ENCODE measurements at regions not wholly inside any gene's neighbourhood (a gene's known extent, or its start where the extent isn't known, plus 50 kb on each side); places are given as distances from the start of the nearest gene placed in this dataset.

- Mint-ChIP-seq H3K4me3 (no peak overlapping the region), H3K4me1 (ENCODE audit: low read depth) (no peaks in the 10 kb centered on the region), H3K36me3 (ENCODE audit: low read depth) (no peaks in the 10 kb centered on the region), H3K9me3 (peaks cover 15% of the 10 kb centered on the region), H3K27me3 (ENCODE audit: low read depth) (no peaks in the 10 kb centered on the region), H3K27ac (no peak overlapping the region)
- no peak for DNase-seq (ENCODE audit: low spot score)
These were observed 709.6 kb downstream of the GALR1 start for GRCh38 chr18:77959248-77959647.

- no peak for DNase-seq (ENCODE audit: low spot score)
- no peak overlapping the region for H3K4me3 Mint-ChIP-seq
- no peaks in the 10 kb centered on the region for H3K36me3 Mint-ChIP-seq (ENCODE audit: low read depth)
- H3K27ac Mint-ChIP-seq = no peak overlapping the region
- H3K4me1 Mint-ChIP-seq (ENCODE audit: low read depth) = no peaks in the 10 kb centered on the region
- H3K9me3 Mint-ChIP-seq = peaks cover 15% of the 10 kb centered on the region
- H3K27me3 Mint-ChIP-seq (ENCODE audit: low read depth) = no peaks in the 10 kb centered on the region
These were observed 711.3 kb downstream of the GALR1 start for GRCh38 chr18:77960791-77961410.

- H3K4me1 Mint-ChIP-seq (ENCODE audit: low read depth) = no peaks in the 10 kb centered on the region
- H3K27ac Mint-ChIP-seq = no peak overlapping the region
- DNase-seq (ENCODE audit: low spot score) = no peak
- H3K9me3 Mint-ChIP-seq = no peaks in the 10 kb centered on the region
- H3K27me3 Mint-ChIP-seq (ENCODE audit: low read depth) = no peaks in the 10 kb centered on the region
- H3K36me3 Mint-ChIP-seq (ENCODE audit: low read depth) = no peaks in the 10 kb centered on the region
- no peak overlapping the region for H3K4me3 Mint-ChIP-seq
These were observed 717.4 kb downstream of the GALR1 start for GRCh38 chr18:77967071-77967470.

GRCh38 chr18:77967791-77968190 lies 718.1 kb downstream of the GALR1 start:
- Mint-ChIP-seq H3K9me3 (no peaks in the 10 kb centered on the region), H3K27ac (no peak overlapping the region), H3K36me3 (ENCODE audit: low read depth) (no peaks in the 10 kb centered on the region), H3K4me1 (ENCODE audit: low read depth) (no peaks in the 10 kb centered on the region), H3K27me3 (ENCODE audit: low read depth) (no peaks in the 10 kb centered on the region), H3K4me3 (no peak overlapping the region)
- no peak for DNase-seq (ENCODE audit: low spot score)

GRCh38 chr18:77969972-77970371 lies 720.3 kb downstream of the GALR1 start:
- Mint-ChIP-seq H3K4me3 (no peak overlapping the region), H3K9me3 (peaks cover 3% of the 10 kb centered on the region), H3K27ac (no peak overlapping the region), H3K4me1 (ENCODE audit: low read depth) (no peaks in the 10 kb centered on the region), H3K27me3 (ENCODE audit: low read depth) (no peaks in the 10 kb centered on the region), H3K36me3 (ENCODE audit: low read depth) (no peaks in the 10 kb centered on the region)
- no peak for DNase-seq (ENCODE audit: low spot score)

DNA sequence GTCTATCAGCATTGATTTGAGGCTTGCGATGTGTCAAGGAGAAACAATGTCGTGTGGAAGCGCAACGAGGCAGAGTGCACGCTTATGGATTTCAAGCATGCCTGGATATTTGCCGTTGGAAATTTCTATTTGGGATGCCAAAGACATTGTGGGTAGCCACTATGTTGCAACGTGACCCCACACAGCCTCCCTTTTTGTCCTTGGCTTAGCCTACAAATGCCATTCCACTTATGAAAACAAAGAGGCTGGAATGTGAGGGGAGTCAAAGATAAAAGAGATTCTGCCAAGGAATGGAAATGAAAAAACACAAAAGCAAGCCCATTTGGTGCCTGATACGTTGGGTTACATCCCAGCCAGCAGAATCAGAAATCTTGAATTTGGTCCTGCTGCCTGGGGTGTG lies 721.2 kb downstream of the GALR1 start:
- Mint-ChIP-seq H3K4me1 (ENCODE audit: low read depth) (no peaks in the 10 kb centered on the region), H3K27ac (no peak overlapping the region), H3K36me3 (ENCODE audit: low read depth) (no peaks in the 10 kb centered on the region), H3K27me3 (ENCODE audit: low read depth) (no peaks in the 10 kb centered on the region), H3K9me3 (peaks cover 3% of the 10 kb centered on the region), H3K4me3 (no peak overlapping the region)
- DNase-seq (ENCODE audit: low spot score) = no peak

GRCh38 chr18:77973745-77974144 lies 724.1 kb downstream of the GALR1 start:
- Mint-ChIP-seq H3K36me3 (ENCODE audit: low read depth) (no peaks in the 10 kb centered on the region), H3K9me3 (peaks cover 8% of the 10 kb centered on the region), H3K27ac (no peak overlapping the region), H3K4me3 (no peak overlapping the region), H3K27me3 (ENCODE audit: low read depth) (no peaks in the 10 kb centered on the region), H3K4me1 (ENCODE audit: low read depth) (no peaks in the 10 kb centered on the region)
- DNase-seq (ENCODE audit: low spot score) = no peak

DNA sequence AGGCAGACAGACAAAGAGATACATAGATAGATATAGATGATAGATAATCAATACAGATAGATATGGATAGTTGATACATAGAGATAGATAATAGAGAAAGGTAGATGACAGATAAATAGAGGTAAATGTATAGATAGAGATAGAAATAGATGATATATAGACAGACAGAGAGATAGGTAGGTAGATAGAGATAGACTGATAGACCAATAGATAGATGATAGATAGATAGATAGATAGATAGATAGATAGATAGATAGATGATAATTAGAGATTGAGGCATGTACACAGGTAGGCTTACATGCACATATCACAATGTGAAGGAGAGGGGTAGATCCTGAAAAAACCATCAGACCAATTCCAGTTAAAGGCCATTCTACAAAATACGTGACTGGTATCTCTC lies 724.7 kb downstream of the GALR1 start:
- H3K36me3 Mint-ChIP-seq (ENCODE audit: low read depth) = no peaks in the 10 kb centered on the region
- no peaks in the 10 kb centered on the region for H3K4me1 Mint-ChIP-seq (ENCODE audit: low read depth)
- no peak overlapping the region for H3K27ac Mint-ChIP-seq
- H3K4me3 Mint-ChIP-seq = no peak overlapping the region
- H3K9me3 Mint-ChIP-seq = peaks cover 8% of the 10 kb centered on the region
- DNase-seq (ENCODE audit: low spot score) = no peak
- no peaks in the 10 kb centered on the region for H3K27me3 Mint-ChIP-seq (ENCODE audit: low read depth)

DNA sequence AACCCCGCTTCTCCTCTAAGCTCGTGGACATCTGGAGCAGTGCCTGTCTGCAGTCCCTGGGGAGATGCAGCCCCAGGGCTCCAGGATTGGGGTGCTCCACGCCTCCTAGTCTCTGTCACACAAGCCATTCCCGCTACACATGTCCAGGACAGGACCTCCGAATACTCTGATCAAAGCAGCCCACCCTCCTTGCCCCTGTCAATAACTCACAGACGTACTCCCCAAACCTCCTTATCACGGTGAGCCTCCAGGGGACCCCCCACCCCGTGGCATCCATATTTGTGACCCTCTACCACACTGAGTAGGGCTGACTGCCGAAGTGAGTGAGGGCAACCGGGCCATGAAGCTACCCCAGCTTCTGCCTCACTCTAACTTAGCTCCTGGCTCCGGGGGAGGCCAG lies 727.7 kb downstream of the GALR1 start:
- Mint-ChIP-seq H3K9me3 (peaks cover 14% of the 10 kb centered on the region), H3K27me3 (ENCODE audit: low read depth) (no peaks in the 10 kb centered on the region), H3K36me3 (ENCODE audit: low read depth) (no peaks in the 10 kb centered on the region), H3K27ac (no peak overlapping the region), H3K4me3 (no peak overlapping the region), H3K4me1 (ENCODE audit: low read depth) (no peaks in the 10 kb centered on the region)
- DNase-seq (ENCODE audit: low spot score) = no peak

DNA sequence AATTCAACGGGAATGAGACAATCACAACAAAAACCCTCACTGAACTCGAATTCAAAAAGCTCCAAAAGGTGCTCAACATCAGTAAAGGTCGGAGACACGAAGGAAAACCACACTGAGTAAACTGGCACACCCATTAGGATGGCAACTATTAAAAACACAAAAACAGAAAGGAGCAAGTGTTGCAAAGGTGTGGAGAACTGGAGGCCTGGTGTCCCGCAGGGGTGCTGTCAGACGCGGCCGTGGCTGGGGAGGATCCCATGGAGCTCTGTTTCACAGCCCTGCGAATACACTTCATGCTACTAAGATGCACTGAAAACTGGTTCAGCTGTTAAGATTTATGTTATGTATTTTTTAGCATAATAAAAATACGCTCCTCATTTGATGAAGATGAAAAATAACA lies 730.6 kb downstream of the GALR1 start:
- no peak for DNase-seq (ENCODE audit: low spot score)
- H3K36me3 Mint-ChIP-seq (ENCODE audit: low read depth) = no peaks in the 10 kb centered on the region
- H3K4me3 Mint-ChIP-seq = no peak overlapping the region
- no peaks in the 10 kb centered on the region for H3K27me3 Mint-ChIP-seq (ENCODE audit: low read depth)
- no peak overlapping the region for H3K27ac Mint-ChIP-seq
- peaks cover 14% of the 10 kb centered on the region for H3K9me3 Mint-ChIP-seq
- no peaks in the 10 kb centered on the region for H3K4me1 Mint-ChIP-seq (ENCODE audit: low read depth)

- Mint-ChIP-seq H3K9me3 (peaks cover 14% of the 10 kb centered on the region), H3K36me3 (ENCODE audit: low read depth) (no peaks in the 10 kb centered on the region), H3K4me1 (ENCODE audit: low read depth) (no peaks in the 10 kb centered on the region), H3K27ac (no peak overlapping the region), H3K4me3 (no peak overlapping the region), H3K27me3 (ENCODE audit: low read depth) (no peaks in the 10 kb centered on the region)
- DNase-seq (ENCODE audit: low spot score) = no peak
These were observed 732.2 kb downstream of the GALR1 start for GRCh38 chr18:77981874-77982273.

DNA sequence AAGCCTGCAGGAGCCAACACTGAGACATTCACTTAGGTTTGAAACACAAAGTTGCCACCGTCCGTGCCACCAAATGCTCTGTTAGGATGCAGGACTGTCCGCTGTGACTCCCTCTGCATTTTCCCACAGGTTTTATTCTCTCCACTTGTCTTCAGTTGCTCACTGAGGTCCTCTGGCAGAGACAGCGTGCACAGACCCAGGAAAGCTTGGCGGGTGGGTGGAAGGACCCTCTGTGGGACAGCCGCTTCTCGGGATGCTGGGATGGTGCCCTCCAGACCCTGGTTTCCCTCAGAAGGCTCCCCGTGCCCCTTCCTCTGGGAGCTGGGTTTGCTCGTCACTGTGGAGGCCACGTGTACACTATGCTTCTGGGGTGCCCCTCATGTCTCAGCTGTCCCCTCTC lies 733.6 kb downstream of the GALR1 start:
- H3K4me1 Mint-ChIP-seq (ENCODE audit: low read depth) = no peaks in the 10 kb centered on the region
- H3K4me3 Mint-ChIP-seq = no peak overlapping the region
- H3K36me3 Mint-ChIP-seq (ENCODE audit: low read depth) = no peaks in the 10 kb centered on the region
- no peak for DNase-seq (ENCODE audit: low spot score)
- no peak overlapping the region for H3K27ac Mint-ChIP-seq
- peaks cover 11% of the 10 kb centered on the region for H3K9me3 Mint-ChIP-seq
- no peaks in the 10 kb centered on the region for H3K27me3 Mint-ChIP-seq (ENCODE audit: low read depth)

- no peak overlapping the region for H3K4me3 Mint-ChIP-seq
- H3K9me3 Mint-ChIP-seq = peaks cover 9% of the 10 kb centered on the region
- H3K27ac Mint-ChIP-seq = no peak overlapping the region
- H3K27me3 Mint-ChIP-seq (ENCODE audit: low read depth) = no peaks in the 10 kb centered on the region
- H3K4me1 Mint-ChIP-seq (ENCODE audit: low read depth) = no peaks in the 10 kb centered on the region
- no peak for DNase-seq (ENCODE audit: low spot score)
- H3K36me3 Mint-ChIP-seq (ENCODE audit: low read depth) = no peaks in the 10 kb centered on the region
These were observed 734.5 kb downstream of the GALR1 start for GRCh38 chr18:77984178-77984577.

GRCh38 chr18:77984833-77985232 lies 735.2 kb downstream of the GALR1 start:
- no peaks in the 10 kb centered on the region for H3K4me1 Mint-ChIP-seq (ENCODE audit: low read depth)
- H3K9me3 Mint-ChIP-seq = peaks cover 7% of the 10 kb centered on the region
- no peaks in the 10 kb centered on the region for H3K36me3 Mint-ChIP-seq (ENCODE audit: low read depth)
- no peak overlapping the region for H3K4me3 Mint-ChIP-seq
- no peak overlapping the region for H3K27ac Mint-ChIP-seq
- DNase-seq (ENCODE audit: low spot score) = no peak
- no peaks in the 10 kb centered on the region for H3K27me3 Mint-ChIP-seq (ENCODE audit: low read depth)

- no peak overlapping the region for H3K4me3 Mint-ChIP-seq
- H3K4me1 Mint-ChIP-seq (ENCODE audit: low read depth) = no peaks in the 10 kb centered on the region
- DNase-seq (ENCODE audit: low spot score) = no peak
- H3K9me3 Mint-ChIP-seq = peaks cover 3% of the 10 kb centered on the region
- no peaks in the 10 kb centered on the region for H3K27me3 Mint-ChIP-seq (ENCODE audit: low read depth)
- H3K36me3 Mint-ChIP-seq (ENCODE audit: low read depth) = no peaks in the 10 kb centered on the region
- H3K27ac Mint-ChIP-seq = no peak overlapping the region
These were observed 736.1 kb downstream of the GALR1 start for GRCh38 chr18:77985526-77986281.
